DND-41 (cell line): ENCODE measurements at regions not wholly inside any gene's neighbourhood (a gene's known extent, or its start where the extent isn't known, plus 50 kb on each side); places are given as distances from the start of the nearest gene placed in this dataset.

ENCODE experiments used
- ATAC-seq: fragments of 200-7000 bp; cut with Tn5 transposase; 3 replicates; pipeline ENCODE4 v1.9.1; 2021; ENCODE audit warnings: low read depth; ENCODE audit not compliant: insufficient read depth
- DNase-seq: peaks from one replicate; pipeline ENCODE4 v3.0.0-alpha.2; 2020
- H2AFZ ChIP-seq: 2 replicates; pipeline ENCODE4 v1.6.0; 2012; ENCODE audit warnings: low read depth, low read length
- H3K27ac ChIP-seq: 2 replicates; pipeline ENCODE4 v1.5.1; 2012; ENCODE audit warnings: low read length, inconsistent platforms
- H3K27me3 ChIP-seq: fragments of 200-600 bp; sonication (generic); 2 replicates; pipeline ENCODE4 v1.6.0; 2012; ENCODE audit warnings: low read length, mild to moderate bottlenecking, inconsistent platforms; ENCODE audit not compliant: insufficient read depth, poor library complexity
- H3K36me3 ChIP-seq: 2 replicates; pipeline ENCODE4 v1.5.1; 2012; ENCODE audit warnings: low read length, inconsistent platforms; ENCODE audit not compliant: insufficient read depth
- H3K4me1 ChIP-seq: 2 replicates; pipeline ENCODE4 v1.5.1; 2012; ENCODE audit warnings: mild to moderate bottlenecking, low read length; ENCODE audit not compliant: insufficient read depth
- H3K4me2 ChIP-seq: 2 replicates; pipeline ENCODE4 v1.6.0; 2012; ENCODE audit warnings: mild to moderate bottlenecking, moderate library complexity, low read length, inconsistent platforms; ENCODE audit not compliant: insufficient read depth
- H3K4me3 ChIP-seq, 2 experiments: fragments of 200-600 bp in 1 of 2; shearing (Covaris generic) in 1 of 2; 2 replicates each; pipeline ENCODE4 v1.5.1; 2012 to 2016; ENCODE audit warnings: inconsistent platforms in 2 of 2, low read length in 2 of 2, mild to moderate bottlenecking in 2 of 2, low read depth in 1 of 2, moderate library complexity in 1 of 2
- H3K79me2 ChIP-seq: 2 replicates; pipeline ENCODE4 v1.6.0; 2012; ENCODE audit warnings: low read length, inconsistent platforms; ENCODE audit not compliant: insufficient read depth
- H3K9ac ChIP-seq: 2 replicates; pipeline ENCODE4 v1.6.0; 2012; ENCODE audit warnings: low read depth, mild to moderate bottlenecking, inconsistent platforms, low read length, moderate library complexity
- H3K9me3 ChIP-seq: 2 replicates; pipeline ENCODE4 v1.5.1; 2012; ENCODE audit warnings: low read length, moderate library complexity, mild to moderate bottlenecking, inconsistent platforms; ENCODE audit not compliant: insufficient read depth, severe bottlenecking
- H4K20me1 ChIP-seq: 2 replicates; pipeline ENCODE4 v1.6.0; 2012; ENCODE audit warnings: low read length; ENCODE audit not compliant: insufficient read depth
- EZH2 ChIP-seq: IDR thresholded peaks from 3 replicates; pipeline ENCODE4 v1.6.1; 2012; ENCODE audit warnings: borderline replicate concordance, low read depth, mild to moderate bottlenecking, moderate library complexity, low read length, inconsistent platforms; ENCODE audit not compliant: severe bottlenecking
- TF ChIP-seq, protein P1 (sequence below): IDR thresholded peaks from 2 replicates; pipeline ENCODE4 v1.5.1; 2012; ENCODE audit warnings: borderline replicate concordance, low read length, moderate library complexity, mild to moderate bottlenecking; ENCODE audit not compliant: poor library complexity, severe bottlenecking; ENCODE audit errors: extremely low read depth

DNA sequence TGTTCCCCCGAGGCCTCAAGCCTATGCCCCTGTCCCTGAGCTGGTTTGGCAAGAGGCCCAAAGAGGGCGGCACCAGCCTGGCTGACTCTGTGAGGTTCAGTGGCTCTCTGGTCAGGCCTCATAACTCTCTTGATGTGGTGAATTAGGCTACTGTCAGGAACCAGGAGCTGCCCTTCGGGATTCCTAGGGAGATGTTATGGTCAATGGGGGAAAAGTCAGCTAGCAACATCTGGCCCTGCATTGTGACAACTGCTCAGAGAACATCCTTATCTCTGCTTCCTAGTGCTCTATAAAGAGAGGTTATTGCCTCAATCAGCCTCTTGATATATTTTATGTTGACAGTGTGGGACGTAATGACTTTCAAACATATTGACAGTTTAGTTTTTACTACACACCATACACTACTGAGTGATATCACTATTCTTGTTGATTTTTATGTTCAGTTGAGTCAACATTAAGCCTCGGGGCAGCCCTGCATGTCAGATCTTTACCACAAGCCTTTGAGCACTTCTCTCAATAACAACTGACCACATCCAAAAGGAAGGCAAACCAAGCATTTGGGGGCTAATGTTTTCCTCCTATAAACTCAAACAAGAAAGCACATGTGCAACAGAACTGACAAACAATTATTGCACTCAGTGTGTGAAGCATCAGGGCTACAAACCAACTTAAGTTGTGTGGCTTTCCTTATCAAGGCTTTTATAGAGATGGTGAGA is 448.3 kb upstream of the SLC14A2 start:
- no peaks in the 10 kb centered on the region for H3K27me3 ChIP-seq
- H4K20me1 ChIP-seq = no peaks in the 10 kb centered on the region
- no peak overlapping the region for H3K4me2 ChIP-seq
- TF ChIP-seq EZH2 = no peak
- TF ChIP-seq, protein P1, sequence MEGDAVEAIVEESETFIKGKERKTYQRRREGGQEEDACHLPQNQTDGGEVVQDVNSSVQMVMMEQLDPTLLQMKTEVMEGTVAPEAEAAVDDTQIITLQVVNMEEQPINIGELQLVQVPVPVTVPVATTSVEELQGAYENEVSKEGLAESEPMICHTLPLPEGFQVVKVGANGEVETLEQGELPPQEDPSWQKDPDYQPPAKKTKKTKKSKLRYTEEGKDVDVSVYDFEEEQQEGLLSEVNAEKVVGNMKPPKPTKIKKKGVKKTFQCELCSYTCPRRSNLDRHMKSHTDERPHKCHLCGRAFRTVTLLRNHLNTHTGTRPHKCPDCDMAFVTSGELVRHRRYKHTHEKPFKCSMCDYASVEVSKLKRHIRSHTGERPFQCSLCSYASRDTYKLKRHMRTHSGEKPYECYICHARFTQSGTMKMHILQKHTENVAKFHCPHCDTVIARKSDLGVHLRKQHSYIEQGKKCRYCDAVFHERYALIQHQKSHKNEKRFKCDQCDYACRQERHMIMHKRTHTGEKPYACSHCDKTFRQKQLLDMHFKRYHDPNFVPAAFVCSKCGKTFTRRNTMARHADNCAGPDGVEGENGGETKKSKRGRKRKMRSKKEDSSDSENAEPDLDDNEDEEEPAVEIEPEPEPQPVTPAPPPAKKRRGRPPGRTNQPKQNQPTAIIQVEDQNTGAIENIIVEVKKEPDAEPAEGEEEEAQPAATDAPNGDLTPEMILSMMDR = no peak
- H3K36me3 ChIP-seq = no peaks in the 10 kb centered on the region
- H3K79me2 ChIP-seq = no peaks in the 10 kb centered on the region
- H3K9ac ChIP-seq = no peak overlapping the region
- no peak overlapping the region for H3K4me3 ChIP-seq
- H3K27ac ChIP-seq = no peak overlapping the region
- no peak overlapping the region for H2AFZ ChIP-seq
- ATAC-seq (no peak), DNase-seq (no peak)
- H3K9me3 ChIP-seq = no peaks in the 10 kb centered on the region
- no peaks in the 10 kb centered on the region for H3K4me1 ChIP-seq

GRCh38 chr18:45167631-45168280 is 447.5 kb upstream of the SLC14A2 start:
- H3K9me3 ChIP-seq = no peaks in the 10 kb centered on the region
- H4K20me1 ChIP-seq = no peaks in the 10 kb centered on the region
- no peaks in the 10 kb centered on the region for H3K4me1 ChIP-seq
- H3K79me2 ChIP-seq = no peaks in the 10 kb centered on the region
- H3K27ac ChIP-seq = no peak overlapping the region
- no peaks in the 10 kb centered on the region for H3K27me3 ChIP-seq
- no peak overlapping the region for H3K4me2 ChIP-seq
- H3K4me3 ChIP-seq = no peak overlapping the region
- H3K36me3 ChIP-seq = no peaks in the 10 kb centered on the region
- no peak for ATAC-seq
- H3K9ac ChIP-seq = no peak overlapping the region
- H2AFZ ChIP-seq = no peak overlapping the region
- no peak for DNase-seq
- TF ChIP-seq, protein P1 = no peak
- no peak for TF ChIP-seq EZH2

DNA sequence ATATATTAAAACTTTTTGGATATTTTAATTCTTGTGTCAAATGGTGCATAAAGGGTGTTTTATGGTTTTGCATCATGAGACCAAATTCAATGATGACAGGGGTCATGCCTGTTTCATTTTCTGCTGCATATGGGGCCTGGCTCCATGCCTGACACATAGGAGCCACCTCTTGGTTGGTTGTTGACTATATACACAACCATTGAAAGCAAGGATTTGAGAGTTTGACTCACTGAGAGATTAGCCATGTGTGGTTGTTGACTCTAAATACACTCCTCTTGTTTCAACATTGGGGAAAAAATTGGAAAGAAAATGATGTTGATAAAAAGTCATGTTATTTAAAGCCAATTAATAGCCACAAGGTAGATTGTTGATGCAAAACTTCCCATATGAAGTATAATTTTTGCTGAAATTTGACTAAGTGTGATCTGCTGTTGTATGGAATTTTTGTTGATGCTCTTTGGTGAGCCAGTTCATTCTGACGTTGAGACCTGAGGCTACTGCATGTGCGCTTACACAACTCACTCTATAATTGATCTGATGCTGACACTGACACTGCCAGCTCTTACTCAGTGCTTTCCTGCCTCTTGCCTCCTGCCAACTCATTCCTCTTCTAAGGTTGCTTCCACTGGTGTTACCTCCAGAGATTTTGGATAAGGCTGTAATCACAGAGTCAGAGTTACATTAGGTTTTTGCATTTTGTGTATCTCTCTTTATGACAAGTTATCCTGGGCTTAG is 446.2 kb upstream of the SLC14A2 start:
- H3K4me1 ChIP-seq = no peaks in the 10 kb centered on the region
- no peaks in the 10 kb centered on the region for H3K79me2 ChIP-seq
- no peak for DNase-seq
- TF ChIP-seq, protein P1 = no peak
- no peak for TF ChIP-seq EZH2
- H4K20me1 ChIP-seq = no peaks in the 10 kb centered on the region
- no peak overlapping the region for H3K4me2 ChIP-seq
- H3K27ac ChIP-seq = no peak overlapping the region
- H3K9me3 ChIP-seq = no peaks in the 10 kb centered on the region
- H3K9ac ChIP-seq = no peak overlapping the region
- no peak for ATAC-seq
- H3K36me3 ChIP-seq = no peaks in the 10 kb centered on the region
- no peak overlapping the region for H2AFZ ChIP-seq
- no peaks in the 10 kb centered on the region for H3K27me3 ChIP-seq
- no peak overlapping the region for H3K4me3 ChIP-seq
